VCaP (cell line): ENCODE measurements at regions not wholly inside any gene's neighbourhood (a gene's known extent, or its start where the extent isn't known, plus 50 kb on each side); places are given as distances from the start of the nearest gene placed in this dataset.

Experiments used
- H3K27ac ChIP-seq: fragments of 450-650 bp; 2 replicates; pipeline ENCODE4 v1.5.1; 2017
- TF ChIP-seq, protein P1 (sequence below): fragments of 450-650 bp; conservative IDR thresholded peaks from 2 replicates; pipeline ENCODE4 v1.5.1; 2017; ENCODE audit warnings: mild to moderate bottlenecking, moderate library complexity

DNA sequence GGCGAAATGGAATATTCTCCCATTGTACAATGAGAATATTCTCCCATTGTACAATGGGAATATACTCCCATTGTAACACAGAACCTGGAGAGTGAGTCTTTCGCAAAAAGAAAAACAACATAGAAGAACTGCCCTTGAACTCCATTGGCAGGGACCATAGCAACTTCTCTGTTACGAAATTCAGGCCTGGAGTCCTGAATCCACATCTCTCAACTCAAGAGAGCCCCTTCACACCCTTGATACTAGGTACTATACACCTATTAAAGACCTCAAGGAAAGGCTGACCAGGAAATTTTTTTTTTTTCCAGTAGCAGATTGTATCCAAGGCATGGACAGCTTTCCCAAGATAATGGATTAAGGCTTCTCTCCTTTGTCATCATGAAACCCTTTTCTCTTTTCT, 1687.0 kb downstream of the GRIK2 start:
- no peak overlapping the region for H3K27ac ChIP-seq
- TF ChIP-seq, protein P1, sequence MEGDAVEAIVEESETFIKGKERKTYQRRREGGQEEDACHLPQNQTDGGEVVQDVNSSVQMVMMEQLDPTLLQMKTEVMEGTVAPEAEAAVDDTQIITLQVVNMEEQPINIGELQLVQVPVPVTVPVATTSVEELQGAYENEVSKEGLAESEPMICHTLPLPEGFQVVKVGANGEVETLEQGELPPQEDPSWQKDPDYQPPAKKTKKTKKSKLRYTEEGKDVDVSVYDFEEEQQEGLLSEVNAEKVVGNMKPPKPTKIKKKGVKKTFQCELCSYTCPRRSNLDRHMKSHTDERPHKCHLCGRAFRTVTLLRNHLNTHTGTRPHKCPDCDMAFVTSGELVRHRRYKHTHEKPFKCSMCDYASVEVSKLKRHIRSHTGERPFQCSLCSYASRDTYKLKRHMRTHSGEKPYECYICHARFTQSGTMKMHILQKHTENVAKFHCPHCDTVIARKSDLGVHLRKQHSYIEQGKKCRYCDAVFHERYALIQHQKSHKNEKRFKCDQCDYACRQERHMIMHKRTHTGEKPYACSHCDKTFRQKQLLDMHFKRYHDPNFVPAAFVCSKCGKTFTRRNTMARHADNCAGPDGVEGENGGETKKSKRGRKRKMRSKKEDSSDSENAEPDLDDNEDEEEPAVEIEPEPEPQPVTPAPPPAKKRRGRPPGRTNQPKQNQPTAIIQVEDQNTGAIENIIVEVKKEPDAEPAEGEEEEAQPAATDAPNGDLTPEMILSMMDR = no peak

DNA sequence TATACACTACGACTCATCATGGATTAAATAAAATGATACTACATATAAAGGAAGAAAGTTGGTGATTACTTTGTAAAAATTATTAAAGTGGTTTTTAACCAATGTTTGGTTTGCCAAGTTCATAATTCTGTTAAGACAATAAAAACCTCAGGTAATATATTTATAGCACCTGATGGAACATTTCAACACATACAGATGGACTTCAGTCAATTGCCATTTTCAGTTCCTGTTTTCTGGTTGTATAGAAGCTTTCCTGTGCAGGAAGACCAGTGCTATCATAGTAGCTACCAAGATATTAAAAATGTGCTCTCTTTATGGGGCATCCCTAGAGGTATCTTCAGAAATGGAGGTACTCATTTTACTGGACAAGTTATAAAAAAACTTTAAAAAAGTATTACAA, 1686.4 kb downstream of the GRIK2 start:
- TF ChIP-seq, protein P1 = no peak
- H3K27ac ChIP-seq = no peak overlapping the region

DNA sequence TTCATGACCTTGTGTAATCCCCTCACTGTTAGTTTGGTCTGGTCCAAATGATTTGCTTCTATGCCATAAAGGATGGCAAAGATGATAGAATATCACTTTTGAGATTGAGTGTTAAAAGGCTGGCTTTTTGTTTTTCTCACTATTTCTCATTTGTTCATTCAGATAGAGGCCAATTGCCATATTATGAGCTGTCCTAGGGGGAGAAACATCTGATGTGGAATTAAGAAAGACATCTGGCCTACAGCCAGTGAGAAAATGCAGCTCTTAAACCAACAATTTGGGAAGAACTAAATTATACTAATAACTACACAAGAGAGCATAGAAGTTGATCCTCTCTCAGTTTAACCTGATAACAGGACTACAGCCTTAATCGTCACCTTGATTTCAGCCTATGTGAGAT, 1668.6 kb downstream of the GRIK2 start:
- TF ChIP-seq, protein P1 = no peak

GRCh38 chr6:103047567-103047966, 1654.1 kb downstream of the GRIK2 start:
- no peak overlapping the region for H3K27ac ChIP-seq
- TF ChIP-seq, protein P1 = no peak

More for the DNA sequence above, 1668.6 kb downstream of the GRIK2 start:
- H3K27ac ChIP-seq = no peak overlapping the region

GRCh38 chr6:103042336-103042735, 1648.8 kb downstream of the GRIK2 start:
- no peak overlapping the region for H3K27ac ChIP-seq
- TF ChIP-seq, protein P1 = no peak

GRCh38 chr6:103036846-103037245, 1643.3 kb downstream of the GRIK2 start:
- no peak overlapping the region for H3K27ac ChIP-seq
- TF ChIP-seq, protein P1 = no peak

DNA sequence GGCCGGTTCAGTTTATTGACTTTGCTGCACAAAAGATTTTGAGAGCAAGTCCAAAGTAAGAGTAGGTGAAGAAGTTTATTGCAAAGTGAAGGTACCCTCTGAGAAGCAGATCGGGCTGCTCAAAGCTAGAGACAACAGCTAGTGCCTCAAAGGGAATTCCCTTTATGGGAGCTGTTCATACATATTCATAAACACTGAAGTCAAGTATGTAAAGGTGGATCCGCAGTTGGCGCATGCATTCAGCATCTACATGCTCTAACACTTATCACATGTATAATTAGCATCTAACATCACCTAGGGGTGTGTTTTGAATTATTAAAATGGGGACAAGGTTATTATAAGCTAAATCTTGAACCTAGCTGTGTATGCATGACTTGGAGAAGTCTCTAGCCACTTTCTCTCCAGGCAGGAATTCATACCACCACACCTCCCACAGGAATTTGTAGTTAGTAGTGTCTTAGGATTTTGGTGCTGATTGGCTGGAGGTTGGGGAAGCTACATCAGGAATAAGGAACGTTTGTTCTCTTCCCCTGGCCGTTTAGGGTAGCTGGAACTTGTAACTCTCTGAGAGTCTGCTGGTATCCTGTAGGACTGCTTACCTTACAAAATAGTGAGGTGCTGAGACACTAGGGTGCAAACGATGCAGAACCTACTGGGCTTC, 1633.9 kb downstream of the GRIK2 start:
- TF ChIP-seq, protein P1 = no peak
- H3K27ac ChIP-seq = no peak overlapping the region
